ENCODE measurements at regions not wholly inside any gene's neighbourhood (a gene's known extent, or its start where the extent isn't known, plus 50 kb on each side); places are given as distances from the start of the nearest gene placed in this dataset.

DNA sequence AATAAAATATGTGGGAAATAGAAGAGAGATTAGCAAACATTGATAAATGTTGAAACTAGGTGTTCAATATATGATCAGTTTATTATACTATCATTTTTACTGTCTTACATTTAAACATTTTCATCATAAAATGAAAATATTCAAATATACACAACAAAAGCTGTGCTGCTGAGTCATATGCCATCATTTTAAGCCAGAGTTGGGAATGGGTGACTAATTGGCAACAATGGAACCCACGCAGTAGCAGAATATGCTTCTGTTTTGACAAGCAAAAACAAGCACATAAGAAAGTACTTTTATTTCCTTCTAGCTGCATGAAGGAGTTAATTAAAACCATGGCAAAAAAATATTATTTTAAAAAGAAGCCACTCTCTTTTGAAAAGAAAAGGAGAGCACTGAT lies 340.0 kb upstream of the EDIL3 start:
- Histone ChIP-seq H3K4me3 (replicated peaks in 1 of 3; ENCODE audit: insufficient read depth in 1 of 3, low read depth in 2 of 3, low read length in 3 of 3) (no peak overlapping the region), H3K9me3 (ENCODE audit: low read length) (no peaks in the 10 kb centered on the region), H3K4me2 (ENCODE audit: low read depth, low read length) (no peak overlapping the region), H3K9ac (ENCODE audit: insufficient read depth, low read depth, low read length) (no peak overlapping the region), H3K79me2 (ENCODE audit: insufficient read depth, low read length) (no peaks in the 10 kb centered on the region), H3K27me3 (ENCODE audit: control insufficient read depth in 1 of 2, insufficient read depth in 2 of 2, low read length in 2 of 2) (no peaks in the 10 kb centered on the region), H3K4me1 (ENCODE audit: insufficient read depth, low read length) (no peaks in the 10 kb centered on the region), H4K20me1 (ENCODE audit: insufficient read depth, low read length) (no peaks in the 10 kb centered on the region), H3K36me3 (replicated peaks in 1 of 2; ENCODE audit: control insufficient read depth in 1 of 2, insufficient read depth in 2 of 2, low read length in 2 of 2) (no peaks in the 10 kb centered on the region), H2AFZ (ENCODE audit: low read length) (no peak overlapping the region), H3K27ac (ENCODE audit: extremely low read length, insufficient read depth, low read length) (no peak overlapping the region)
- 4% methylated on average over 1 of the region's 1 CpG for WGBS (ENCODE audit: low lambda C conversion rate)
- CTCF ChIA-PET (ENCODE audit: low intra/inter-chr PET ratio, low total read pairs): no interaction called here
- ATAC-seq: no peak
- no peak for FAIRE-seq
- no peak for DNase-seq (ENCODE audit: low spot score)
- intact Hi-C loops (cut with micrococcal nuclease; ENCODE audit: unreplicated experiment): no loop called here
- BruUV-seq (replicated peaks): no TSS peak
- POLR2A ChIA-PET: no interaction called here
- in situ Hi-C loops (cut with HindIII; ENCODE audit: extremely low pct_ligation_motif_present, low pct_unique_long_range_greater_than_20kb): no loop called here
- no peak for TF ChIP-seq HIC2 (CRISPR knock-in tag; IDR thresholded peaks at IDR 0.05; ENCODE audit: low read depth)
- TF ChIP-seq SRF (IDR thresholded peaks at IDR 0.05; ENCODE audit: low read depth, low read length): no peak
- no peak for TF ChIP-seq HCFC1 (IDR thresholded peaks at IDR 0.05; ENCODE audit: low read depth, low read length)
- TF ChIP-seq DNMT1 (CRISPR knock-in tag; IDR thresholded peaks at IDR 0.05): no peak
- TF ChIP-seq KLF12 (CRISPR knock-in tag; IDR thresholded peaks at IDR 0.05; ENCODE audit: borderline replicate concordance): no peak
- no peak for TF ChIP-seq ZNF101 (CRISPR knock-in tag; IDR thresholded peaks at IDR 0.05; ENCODE audit: borderline replicate concordance, low read depth)
- TF ChIP-seq SP2 (CRISPR knock-in tag; IDR thresholded peaks at IDR 0.05): no peak

- Histone ChIP-seq H2AFZ (ENCODE audit: low read length) (no peak overlapping the region), H3K27me3 (ENCODE audit: control insufficient read depth in 1 of 2, insufficient read depth in 2 of 2, low read length in 2 of 2) (no peaks in the 10 kb centered on the region), H3K4me1 (ENCODE audit: insufficient read depth, low read length) (no peaks in the 10 kb centered on the region), H3K27ac (ENCODE audit: extremely low read length, insufficient read depth, low read length) (no peak overlapping the region), H3K9me3 (ENCODE audit: low read length) (no peaks in the 10 kb centered on the region), H4K20me1 (ENCODE audit: insufficient read depth, low read length) (no peaks in the 10 kb centered on the region), H3K4me3 (replicated peaks in 1 of 3; ENCODE audit: insufficient read depth in 1 of 3, low read depth in 2 of 3, low read length in 3 of 3) (no peak overlapping the region), H3K36me3 (replicated peaks in 1 of 2; ENCODE audit: control insufficient read depth in 1 of 2, insufficient read depth in 2 of 2, low read length in 2 of 2) (no peaks in the 10 kb centered on the region), H3K4me2 (ENCODE audit: low read depth, low read length) (no peak overlapping the region), H3K79me2 (ENCODE audit: insufficient read depth, low read length) (no peaks in the 10 kb centered on the region), H3K9ac (ENCODE audit: insufficient read depth, low read depth, low read length) (no peak overlapping the region)
- DNase-seq (ENCODE audit: low spot score) (no peak), FAIRE-seq (no peak), ATAC-seq (no peak)
- intact Hi-C loops (cut with micrococcal nuclease; ENCODE audit: unreplicated experiment): no loop called here
- in situ Hi-C loops (cut with HindIII; ENCODE audit: extremely low pct_ligation_motif_present, low pct_unique_long_range_greater_than_20kb): no loop called here
- CTCF ChIA-PET (ENCODE audit: low intra/inter-chr PET ratio, low total read pairs): no interaction called here
- TF ChIP-seq GLI4 (CRISPR knock-in tag; IDR thresholded peaks at IDR 0.05; ENCODE audit: borderline replicate concordance): no peak
- no peak for TF ChIP-seq ZNF256 (CRISPR knock-in tag; conservative IDR thresholded peaks at IDR 0.05)
- no peak for TF ChIP-seq MTF1 (CRISPR knock-in tag; IDR thresholded peaks at IDR 0.05)
- no peak for TF ChIP-seq ZNF451 (CRISPR knock-in tag; IDR thresholded peaks at IDR 0.05)
- no peak for TF ChIP-seq ZBTB42 (CRISPR knock-in tag; IDR thresholded peaks at IDR 0.05)
- no peak for TF ChIP-seq CREM (IDR thresholded peaks at IDR 0.05)
- TF ChIP-seq CREM (CRISPR knock-in tag; IDR thresholded peaks at IDR 0.05): no peak
- TF ChIP-seq ZFP36L1 (CRISPR knock-in tag; IDR thresholded peaks at IDR 0.05): no peak
- no peak for TF ChIP-seq CCDC6 (CRISPR knock-in tag; IDR thresholded peaks at IDR 0.05)
- TF ChIP-seq ZNF441 (CRISPR knock-in tag; IDR thresholded peaks at IDR 0.05; ENCODE audit: borderline replicate concordance): no peak
- no peak for TF ChIP-seq STAG1 (CRISPR knock-in tag; IDR thresholded peaks at IDR 0.05)
- WGBS (ENCODE audit: low lambda C conversion rate): 13% methylated on average over 3 of the region's 3 CpGs
- no TSS peak for BruUV-seq (replicated peaks)
- POLR2A ChIA-PET: no interaction called here
Observed at GRCh38 chr5:84724181-84724580, 339.5 kb upstream of the EDIL3 start.

All from HepG2 (cell line).